AG09319 (cell line): ENCODE measurements at regions not wholly inside any gene's neighbourhood (a gene's known extent, or its start where the extent isn't known, plus 50 kb on each side); places are given as distances from the start of the nearest gene placed in this dataset.

ENCODE experiments used
- DNase-seq: peaks from one replicate; pipeline ENCODE4 v3.0.0-alpha.2; 2010; ENCODE audit warnings: low read depth; ENCODE audit errors: extremely low read depth
- CTCF ChIP-seq: IDR thresholded peaks from 2 replicates; pipeline ENCODE4 v1.5.1; 2011; ENCODE audit warnings: low read depth, mild to moderate bottlenecking, inconsistent platforms, low read length, moderate library complexity

GRCh38 chr18:22279741-22280452 is 110.5 kb downstream of the GATA6 start:
- DNase-seq: no peak
- no peak for TF ChIP-seq CTCF

GRCh38 chr18:22278798-22279197 is 109.4 kb downstream of the GATA6 start:
- no peak for DNase-seq
- no peak for TF ChIP-seq CTCF

- TF ChIP-seq CTCF: no peak
- no peak for DNase-seq
These were observed 108.4 kb downstream of the GATA6 start for GRCh38 chr18:22277758-22278157.

- no peak for TF ChIP-seq CTCF
- DNase-seq: no peak
These were observed 106.9 kb downstream of the GATA6 start for GRCh38 chr18:22276334-22276713.

- DNase-seq: no peak
- TF ChIP-seq CTCF: no peak
These were observed 106.4 kb downstream of the GATA6 start for GRCh38 chr18:22275706-22276333.

GRCh38 chr18:22273101-22274039 is 104.0 kb downstream of the GATA6 start:
- DNase-seq: no peak
- no peak for TF ChIP-seq CTCF

- TF ChIP-seq CTCF: no peak
- DNase-seq: no peak
These were observed 102.9 kb downstream of the GATA6 start for GRCh38 chr18:22272242-22272641.
